AG04449 (cell line): ENCODE measurements at regions not wholly inside any gene's neighbourhood (a gene's known extent, or its start where the extent isn't known, plus 50 kb on each side); places are given as distances from the start of the nearest gene placed in this dataset.

ENCODE experiments used
- CTCF ChIA-PET: fragments of 350-600 bp; formaldehyde crosslinking; extraction: SDS; loops from one replicate; lab custom pipeline; 2021; ENCODE audit warnings: antibody characterized with exemption; lab: Yijun Ruan, JAX
- POLR2A ChIA-PET: fragments of 400-600, 350-600 bp; formaldehyde crosslinking; extraction: SDS; loops from one replicate; lab custom pipeline; 2020; ENCODE audit warnings: antibody characterized with exemption, inconsistent platforms; lab: Yijun Ruan, JAX
- DNase-seq: peaks from one replicate; pipeline ENCODE4 v3.0.0-alpha.2; 2010; ENCODE audit warnings: low read depth, low spot score
- H3K4me3 ChIP-seq: 2 replicates; pipeline ENCODE4 v1.5.1; 2011; ENCODE audit warnings: low read depth, mild to moderate bottlenecking, control low read depth, low read length
- CTCF ChIP-seq: IDR thresholded peaks from one replicate; pipeline ENCODE4 v1.5.1; 2011; ENCODE audit warnings: mild to moderate bottlenecking, moderate library complexity, low read length, control low read depth, inconsistent platforms; ENCODE audit not compliant: insufficient read depth; ENCODE audit errors: missing control alignments

DNA sequence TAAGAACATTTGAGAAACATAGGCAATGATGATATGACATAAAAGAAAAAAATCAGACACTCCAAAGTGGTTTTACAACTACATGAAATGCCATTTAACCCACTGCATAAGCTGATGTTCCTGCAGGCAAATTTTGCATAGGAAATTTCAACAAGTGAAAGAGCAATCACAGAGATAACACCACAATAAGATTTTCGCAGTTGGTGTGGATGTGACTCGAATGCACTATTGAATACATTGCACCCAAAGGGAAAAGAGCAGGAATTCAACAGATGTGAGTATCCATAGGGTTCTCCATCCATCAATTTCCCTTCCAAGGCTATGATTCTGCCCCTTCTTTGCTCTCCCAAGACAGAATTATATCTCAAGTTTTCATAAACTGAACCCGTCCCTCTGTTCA is 456.1 kb downstream of the RAP2B start:
- TF ChIP-seq CTCF, result no peak
- no peak for DNase-seq
- no peak overlapping the region for H3K4me3 ChIP-seq
- ChIA-PET CTCF (no interaction called here), POLR2A (no interaction called here)

- no peak for TF ChIP-seq CTCF
- POLR2A ChIA-PET, result no interaction called here
- DNase-seq, result no peak
- no peak overlapping the region for H3K4me3 ChIP-seq
- CTCF ChIA-PET, result no interaction called here
These were observed 457.2 kb downstream of the RAP2B start for GRCh38 chr3:153619268-153619667.

- POLR2A ChIA-PET, result no interaction called here
- TF ChIP-seq CTCF, result no peak
- CTCF ChIA-PET, result interaction anchor here (1.3 kb wide), 1 partner anchor 455 kb away, joined by 3 read pairs; no protein-coding TSS in a partner anchor
- no peak for DNase-seq
- no peak overlapping the region for H3K4me3 ChIP-seq
These were observed 459.9 kb downstream of the RAP2B start for GRCh38 chr3:153621953-153622352.

DNA sequence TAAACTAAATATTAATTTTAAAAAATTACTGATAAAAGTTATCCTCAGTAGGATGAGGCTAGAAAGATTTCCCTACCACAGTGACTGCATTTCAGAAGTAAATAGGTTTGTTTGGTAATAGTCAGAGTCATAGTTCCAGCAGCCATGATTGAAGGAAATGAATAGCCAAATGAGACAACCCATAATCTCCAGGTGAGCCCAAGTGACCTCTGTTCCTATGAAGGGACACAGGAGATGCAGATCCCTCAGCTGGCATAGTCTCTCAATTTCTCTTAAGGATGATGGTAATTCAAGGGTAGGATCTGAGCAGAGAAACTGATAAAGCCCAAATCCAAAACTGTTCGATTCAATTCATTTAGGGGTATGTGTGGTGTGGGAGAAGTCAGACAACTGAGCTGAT is 461.8 kb downstream of the RAP2B start:
- no peak for TF ChIP-seq CTCF
- DNase-seq, result no peak
- ChIA-PET POLR2A (no interaction called here), CTCF (interaction anchor here (1.3 kb wide), 1 partner anchor 9 kb away, joined by 3 read pairs; no protein-coding TSS in a partner anchor)
- no peak overlapping the region for H3K4me3 ChIP-seq

- no peak for DNase-seq
- TF ChIP-seq CTCF, result no peak
- ChIA-PET CTCF (interaction anchor here (0.9 to 1.3 kb wide), 2 partner anchors 9 to 465 kb away, joined by 3 read pairs; no protein-coding TSS in a partner anchor), POLR2A (no interaction called here)
- H3K4me3 ChIP-seq, result no peak overlapping the region
These were observed 462.4 kb downstream of the RAP2B start for GRCh38 chr3:153624310-153625030.

- no peak overlapping the region for H3K4me3 ChIP-seq
- ChIA-PET POLR2A (no interaction called here), CTCF (interaction anchor here (0.9 kb wide), 1 partner anchor 466 kb away, joined by 3 read pairs; no protein-coding TSS in a partner anchor)
- no peak for DNase-seq
- TF ChIP-seq CTCF, result no peak
These were observed 463.5 kb downstream of the RAP2B start for GRCh38 chr3:153625506-153625905.
